Cardiac fibroblast (primary cell): ENCODE measurements at regions not wholly inside any gene's neighbourhood (a gene's known extent, or its start where the extent isn't known, plus 50 kb on each side); places are given as distances from the start of the nearest gene placed in this dataset.
A peak's percentile ranks its signal among the peaks of the same experiment; 100 is the strongest.

Experiments used
- DNase-seq, 2 donors: peaks; one replicate each; pipeline versions ENCODE4 v3.0.0 to v3.0.0-alpha.2; 2010; ENCODE audit warnings: low read depth in 2 of 2
- H3K4me3 ChIP-seq, 2 donors: replicated peaks in 1 of 2; 1 replicate in 1 of 2; 2 replicates in 1 of 2; pipeline ENCODE4 v1.5.1; 2011; ENCODE audit warnings: low read depth in 2 of 2, low read length in 2 of 2, mild to moderate bottlenecking in 2 of 2, moderate library complexity in 1 of 2
- CTCF ChIP-seq: IDR thresholded peaks from one replicate; pipeline ENCODE4 v1.5.1; 2011; ENCODE audit warnings: low read depth, mild to moderate bottlenecking, low read length, inconsistent platforms

GRCh38 chr5:155728146-155728856 is 598.7 kb upstream of the SGCD start:
- no peak overlapping the region for H3K4me3 ChIP-seq
- DNase-seq = peak; percentile 9 to 26
- no peak for TF ChIP-seq CTCF

GRCh38 chr5:155728857-155729683 is 597.9 kb upstream of the SGCD start:
- H3K4me3 ChIP-seq = no peak overlapping the region
- TF ChIP-seq CTCF = no peak
- peak in 1 of 2 donors; percentile 3 for DNase-seq

GRCh38 chr5:155729684-155730059 is 597.3 kb upstream of the SGCD start:
- no peak overlapping the region for H3K4me3 ChIP-seq
- no peak for DNase-seq
- no peak for TF ChIP-seq CTCF

- H3K4me3 ChIP-seq = no peak overlapping the region
- no peak for TF ChIP-seq CTCF
- no peak for DNase-seq
Observed at GRCh38 chr5:155732587-155733376, 594.2 kb upstream of the SGCD start.

GRCh38 chr5:155733935-155734334 is 593.0 kb upstream of the SGCD start:
- H3K4me3 ChIP-seq = no peak overlapping the region
- no peak for DNase-seq
- no peak for TF ChIP-seq CTCF

- no peak for DNase-seq
- TF ChIP-seq CTCF = no peak
- no peak overlapping the region for H3K4me3 ChIP-seq
Observed at GRCh38 chr5:155735388-155735787, 591.6 kb upstream of the SGCD start.
